CD4-positive, alpha-beta T cell treated with Interleukin-17A for 1 hour (primary cell): ENCODE measurements at regions not wholly inside any gene's neighbourhood (a gene's known extent, or its start where the extent isn't known, plus 50 kb on each side); places are given as distances from the start of the nearest gene placed in this dataset.

Experiments used
- DNase-seq: peaks from one replicate; pipeline ENCODE4 v3.0.0-alpha.2; 2020

GRCh38 chr2:16496426-16497388 lies 168.9 kb downstream of the CYRIA start:
- DNase-seq = no peak

- no peak for DNase-seq
Observed at GRCh38 chr2:16495509-16496208, 170.0 kb downstream of the CYRIA start.

GRCh38 chr2:16494836-16495508 lies 170.7 kb downstream of the CYRIA start:
- no peak for DNase-seq

- no peak for DNase-seq
Observed at GRCh38 chr2:16493788-16494187, 171.8 kb downstream of the CYRIA start.

GRCh38 chr2:16487686-16488085 lies 177.9 kb downstream of the CYRIA start:
- no peak for DNase-seq

- no peak for DNase-seq
Observed at GRCh38 chr2:16485251-16485650, 180.4 kb downstream of the CYRIA start.

- DNase-seq = no peak
Observed at GRCh38 chr2:16482460-16482859, 183.2 kb downstream of the CYRIA start.

- DNase-seq = no peak
Observed at GRCh38 chr2:16481351-16481750, 184.3 kb downstream of the CYRIA start.

GRCh38 chr2:16479721-16480120 lies 185.9 kb downstream of the CYRIA start:
- no peak for DNase-seq

- DNase-seq = no peak
Observed at GRCh38 chr2:16478434-16479210, 187.0 kb downstream of the CYRIA start.

GRCh38 chr2:16477648-16478047 lies 188.0 kb downstream of the CYRIA start:
- no peak for DNase-seq

GRCh38 chr2:16476866-16477265 lies 188.8 kb downstream of the CYRIA start:
- no peak for DNase-seq

GRCh38 chr2:16475986-16476567 lies 189.6 kb downstream of the CYRIA start:
- no peak for DNase-seq

- no peak for DNase-seq
Observed at GRCh38 chr2:16475586-16475985, 190.0 kb downstream of the CYRIA start.

- DNase-seq = no peak
Observed at GRCh38 chr2:16473575-16473974, 192.1 kb downstream of the CYRIA start.

- no peak for DNase-seq
Observed at GRCh38 chr2:16470936-16471490, 194.6 kb downstream of the CYRIA start.

- DNase-seq = no peak
Observed at GRCh38 chr2:16466821-16467151, 198.8 kb downstream of the CYRIA start.

- DNase-seq = no peak
Observed at GRCh38 chr2:16466133-16466820, 199.4 kb downstream of the CYRIA start.

GRCh38 chr2:16464641-16465040 lies 201.0 kb downstream of the CYRIA start:
- DNase-seq = no peak

- no peak for DNase-seq
Observed at GRCh38 chr2:16462958-16463357, 202.7 kb downstream of the CYRIA start.

- no peak for DNase-seq
Observed at GRCh38 chr2:16461672-16462071, 204.0 kb downstream of the CYRIA start.

GRCh38 chr2:16459606-16460005 lies 206.0 kb downstream of the CYRIA start:
- no peak for DNase-seq
